Activated CD4-positive, alpha-beta T cell treated with anti-CD3 and anti-CD28 coated beads, Interleukin-2, amount 10 ng/mL, durations not matched to agents 7 days and 5 days (primary cell): ENCODE measurements at regions not wholly inside any gene's neighbourhood (a gene's known extent, or its start where the extent isn't known, plus 50 kb on each side); places are given as distances from the start of the nearest gene placed in this dataset.
"Not testable (repeated sequence)": the region's sequence is repeated elsewhere in the genome, so short reads cannot be mapped to it uniquely, and the experiment has no call there.

ENCODE experiments used
- CTCF ChIA-PET: fragments of 350-600 bp; sonication (Branson Sonifier 250); formaldehyde crosslinking; loops from one replicate; lab custom pipeline; 2021; ENCODE audit warnings: antibody characterized with exemption; lab: Charles Lee
- POLR2A ChIA-PET: fragments of 350-600 bp; sonication (Branson Sonifier 250); formaldehyde crosslinking; loops from one replicate; lab custom pipeline; 2021; ENCODE audit warnings: antibody characterized with exemption; lab: Charles Lee
- DNase-seq: peaks from one replicate; pipeline ENCODE4 v3.0.0-alpha.2; 2020
- H3K27ac Mint-ChIP-seq: one replicate; pipeline ENCODE4 v1.8.0; 2021; ENCODE audit warnings: mild to moderate bottlenecking, moderate library complexity, mixed read lengths
- H3K27me3 Mint-ChIP-seq: one replicate; pipeline ENCODE4 v1.8.0; 2021; ENCODE audit warnings: mixed read lengths
- H3K36me3 Mint-ChIP-seq: one replicate; pipeline ENCODE4 v1.8.0; 2021; ENCODE audit warnings: low read depth, mixed read lengths
- H3K4me1 Mint-ChIP-seq: one replicate; pipeline ENCODE4 v1.8.0; 2021; ENCODE audit warnings: mixed read lengths
- H3K4me3 Mint-ChIP-seq: one replicate; pipeline ENCODE4 v1.8.0; 2021; ENCODE audit warnings: mild to moderate bottlenecking, moderate library complexity, mixed read lengths
- H3K9me3 Mint-ChIP-seq: one replicate; pipeline ENCODE4 v1.8.0; 2021; ENCODE audit warnings: mixed read lengths

GRCh38 chr2:220579452-220579851 is 952.0 kb downstream of the SLC4A3 start:
- ChIA-PET POLR2A (no interaction called here), CTCF (no interaction called here)
- H3K4me3 Mint-ChIP-seq: no peak overlapping the region

GRCh38 chr2:220580113-220580512 is 952.7 kb downstream of the SLC4A3 start:
- POLR2A ChIA-PET: no interaction called here
- H3K9me3 Mint-ChIP-seq: no peaks in the 10 kb centered on the region
- H3K4me1 Mint-ChIP-seq: no peaks in the 10 kb centered on the region
- no peaks in the 10 kb centered on the region for H3K36me3 Mint-ChIP-seq
- H3K27ac Mint-ChIP-seq: no peak overlapping the region
- no peak for DNase-seq
- H3K27me3 Mint-ChIP-seq: no peaks in the 10 kb centered on the region
- CTCF ChIA-PET: no interaction called here
- H3K4me3 Mint-ChIP-seq: no peak overlapping the region

More at GRCh38 chr2:220579452-220579851, 952.0 kb downstream of the SLC4A3 start:
- Mint-ChIP-seq H3K27me3 (no peaks in the 10 kb centered on the region), H3K27ac (no peak overlapping the region), H3K9me3 (no peaks in the 10 kb centered on the region), H3K4me1 (no peaks in the 10 kb centered on the region), H3K36me3 (no peaks in the 10 kb centered on the region)
- DNase-seq: no peak

- no peaks in the 10 kb centered on the region for H3K9me3 Mint-ChIP-seq
- H3K27me3 Mint-ChIP-seq: no peaks in the 10 kb centered on the region
- H3K36me3 Mint-ChIP-seq: no peaks in the 10 kb centered on the region
- DNase-seq: no peak
- no peak overlapping the region for H3K27ac Mint-ChIP-seq
- no peaks in the 10 kb centered on the region for H3K4me1 Mint-ChIP-seq
- CTCF ChIA-PET: no interaction called here
- POLR2A ChIA-PET: no interaction called here
- no peak overlapping the region for H3K4me3 Mint-ChIP-seq
These were observed 956.3 kb downstream of the SLC4A3 start for GRCh38 chr2:220583725-220584124.

DNA sequence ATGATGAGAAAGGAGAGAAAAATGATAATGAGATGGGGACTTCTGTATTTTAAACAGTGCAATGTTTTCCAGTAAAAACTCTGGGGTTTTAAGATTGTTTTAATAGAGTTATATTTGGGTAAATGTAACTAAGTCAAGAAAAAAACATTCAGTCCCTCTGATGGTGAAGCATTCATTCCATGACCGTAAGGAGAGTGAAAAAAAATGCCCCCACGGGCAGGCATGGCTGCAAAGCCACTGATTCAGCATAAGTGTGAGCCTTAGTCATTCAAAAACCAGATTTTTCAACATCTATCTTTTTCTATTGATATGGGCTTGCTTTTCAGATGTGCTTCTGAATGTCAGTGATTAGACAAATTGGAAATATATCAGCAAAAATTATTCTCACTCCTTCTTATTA is 957.8 kb downstream of the SLC4A3 start:
- H3K36me3 Mint-ChIP-seq: no peaks in the 10 kb centered on the region
- no peak overlapping the region for H3K4me3 Mint-ChIP-seq
- ChIA-PET CTCF (no interaction called here), POLR2A (no interaction called here)
- DNase-seq: no peak
- H3K9me3 Mint-ChIP-seq: no peaks in the 10 kb centered on the region
- H3K27ac Mint-ChIP-seq: no peak overlapping the region
- H3K4me1 Mint-ChIP-seq: no peaks in the 10 kb centered on the region
- H3K27me3 Mint-ChIP-seq: no peaks in the 10 kb centered on the region

DNA sequence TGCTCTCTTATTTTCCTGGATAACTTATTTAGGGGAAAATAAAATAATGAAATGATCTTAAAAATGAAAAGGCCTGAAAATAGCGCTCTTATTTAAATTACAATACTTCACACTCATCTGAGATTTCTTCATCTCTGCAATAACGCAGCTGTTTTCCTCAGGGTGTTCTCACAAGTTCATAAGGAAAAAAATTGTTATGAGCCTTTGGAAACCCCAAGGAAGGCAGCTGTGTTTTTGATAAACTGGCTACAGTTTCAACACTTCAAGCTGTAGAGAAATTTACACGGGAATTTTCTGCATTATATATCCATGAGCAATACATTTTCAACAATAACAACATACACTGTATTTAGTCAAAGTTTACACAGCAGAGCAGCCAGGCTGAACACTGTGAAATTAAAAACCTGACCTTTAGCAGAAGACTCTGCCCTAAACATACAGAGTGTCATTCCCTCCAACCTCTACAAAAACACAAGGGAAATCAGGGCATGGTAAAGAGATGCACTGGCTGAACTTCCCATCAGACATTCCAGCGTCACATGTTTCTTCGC is 959.6 kb downstream of the SLC4A3 start:
- CTCF ChIA-PET: no interaction called here
- H3K36me3 Mint-ChIP-seq: no peaks in the 10 kb centered on the region
- no peaks in the 10 kb centered on the region for H3K4me1 Mint-ChIP-seq

GRCh38 chr2:220588148-220588547 is 960.7 kb downstream of the SLC4A3 start:
- H3K27me3 Mint-ChIP-seq: no peaks in the 10 kb centered on the region
- H3K36me3 Mint-ChIP-seq: no peaks in the 10 kb centered on the region
- POLR2A ChIA-PET: no interaction called here
- H3K4me3 Mint-ChIP-seq: no peak overlapping the region
- CTCF ChIA-PET: no interaction called here
- no peak overlapping the region for H3K27ac Mint-ChIP-seq
- DNase-seq: no peak
- no peaks in the 10 kb centered on the region for H3K9me3 Mint-ChIP-seq
- no peaks in the 10 kb centered on the region for H3K4me1 Mint-ChIP-seq

More for the DNA sequence above, 959.6 kb downstream of the SLC4A3 start:
- H3K27me3 Mint-ChIP-seq: no peaks in the 10 kb centered on the region
- no peak overlapping the region for H3K27ac Mint-ChIP-seq
- no peaks in the 10 kb centered on the region for H3K9me3 Mint-ChIP-seq
- DNase-seq: no peak
- POLR2A ChIA-PET: no interaction called here
- no peak overlapping the region for H3K4me3 Mint-ChIP-seq

- POLR2A ChIA-PET: no interaction called here
- CTCF ChIA-PET: no interaction called here
- no peaks in the 10 kb centered on the region for H3K36me3 Mint-ChIP-seq
- no peak overlapping the region for H3K27ac Mint-ChIP-seq
- no peak for DNase-seq
- no peaks in the 10 kb centered on the region for H3K27me3 Mint-ChIP-seq
- H3K9me3 Mint-ChIP-seq: no peaks in the 10 kb centered on the region
- H3K4me1 Mint-ChIP-seq: no peaks in the 10 kb centered on the region
- no peak overlapping the region for H3K4me3 Mint-ChIP-seq
These were observed 963.0 kb downstream of the SLC4A3 start for GRCh38 chr2:220590476-220590875.

DNA sequence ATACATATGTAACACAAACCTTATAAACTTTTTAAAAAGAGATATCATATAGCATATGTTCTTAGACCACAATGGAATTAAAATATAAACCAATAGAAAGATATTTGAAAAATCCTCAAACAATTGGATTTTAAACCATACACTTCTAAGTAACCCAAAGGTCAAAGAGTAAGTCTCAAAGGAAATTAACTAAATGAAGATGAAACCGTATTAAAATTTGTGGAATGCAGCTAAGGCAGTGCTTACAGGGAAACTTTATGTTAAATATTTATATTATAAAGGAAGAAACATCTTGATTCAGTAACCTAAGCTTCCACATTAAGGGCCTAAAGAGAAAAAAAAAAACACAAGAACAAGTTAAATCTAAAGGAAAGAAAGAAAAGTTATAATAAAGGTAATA is 966.1 kb downstream of the SLC4A3 start:
- POLR2A ChIA-PET: no interaction called here
- Mint-ChIP-seq H3K27me3 (no peaks in the 10 kb centered on the region), H3K4me3 (no peak overlapping the region), H3K27ac (no peak overlapping the region), H3K36me3 (no peaks in the 10 kb centered on the region), H3K4me1 (no peaks in the 10 kb centered on the region), H3K9me3 (no peaks in the 10 kb centered on the region)
- CTCF ChIA-PET: no interaction called here
- DNase-seq: no peak

- Mint-ChIP-seq H3K27me3 (no peaks in the 10 kb centered on the region), H3K4me3 (no peak overlapping the region), H3K27ac (no peak overlapping the region), H3K36me3 (no peaks in the 10 kb centered on the region), H3K9me3 (no peaks in the 10 kb centered on the region), H3K4me1 (no peaks in the 10 kb centered on the region)
- ChIA-PET CTCF (no interaction called here), POLR2A (no interaction called here)
- no peak for DNase-seq
These were observed 970.4 kb downstream of the EPHA4 start for GRCh38 chr2:220601674-220602073.

- POLR2A ChIA-PET, H3K9me3 Mint-ChIP-seq, H3K4me1 Mint-ChIP-seq, DNase-seq, H3K27me3 Mint-ChIP-seq, H3K4me3 Mint-ChIP-seq, H3K27ac Mint-ChIP-seq, H3K36me3 Mint-ChIP-seq, CTCF ChIA-PET: not testable (repeated sequence)
These were observed 959.1 kb downstream of the EPHA4 start for GRCh38 chr2:220613004-220613403.

DNA sequence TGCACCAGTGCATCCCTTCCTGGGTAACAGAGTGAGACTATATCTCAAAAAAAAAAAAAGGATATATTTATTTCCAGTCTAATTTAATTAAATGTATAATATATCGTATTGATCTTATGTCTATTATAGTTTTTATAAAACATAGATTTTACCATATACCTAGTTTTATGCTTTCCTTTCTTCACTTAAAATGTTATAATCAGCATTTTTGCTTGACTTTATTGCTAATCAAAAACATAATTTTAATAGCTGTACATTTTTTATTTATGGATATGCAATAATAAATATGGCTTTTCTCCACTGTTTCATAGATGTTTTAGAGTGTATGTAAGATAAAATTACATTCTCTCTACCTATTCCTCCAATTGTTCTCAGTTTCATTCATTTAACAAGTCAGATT is 958.0 kb downstream of the EPHA4 start:
- H3K27me3 Mint-ChIP-seq: no peaks in the 10 kb centered on the region
- POLR2A ChIA-PET: no interaction called here
- no peaks in the 10 kb centered on the region for H3K9me3 Mint-ChIP-seq
- H3K4me1 Mint-ChIP-seq: no peaks in the 10 kb centered on the region
- CTCF ChIA-PET: no interaction called here
- DNase-seq: no peak
- no peak overlapping the region for H3K4me3 Mint-ChIP-seq
- H3K36me3 Mint-ChIP-seq: no peaks in the 10 kb centered on the region
- no peak overlapping the region for H3K27ac Mint-ChIP-seq

- no peak overlapping the region for H3K4me3 Mint-ChIP-seq
- ChIA-PET POLR2A (no interaction called here), CTCF (no interaction called here)
These were observed 952.4 kb downstream of the EPHA4 start for GRCh38 chr2:220619525-220620220.

GRCh38 chr2:220626603-220627002 is 945.5 kb downstream of the EPHA4 start:
- no peak overlapping the region for H3K4me3 Mint-ChIP-seq
- DNase-seq: no peak
- no peaks in the 10 kb centered on the region for H3K4me1 Mint-ChIP-seq
- H3K9me3 Mint-ChIP-seq: no peaks in the 10 kb centered on the region
- no peak overlapping the region for H3K27ac Mint-ChIP-seq
- H3K36me3 Mint-ChIP-seq: no peaks in the 10 kb centered on the region
- CTCF ChIA-PET: no interaction called here
- POLR2A ChIA-PET: no interaction called here
- H3K27me3 Mint-ChIP-seq: no peaks in the 10 kb centered on the region

More at GRCh38 chr2:220619525-220620220, 952.4 kb downstream of the EPHA4 start:
- Mint-ChIP-seq H3K27ac (no peak overlapping the region), H3K9me3 (no peaks in the 10 kb centered on the region), H3K36me3 (no peaks in the 10 kb centered on the region), H3K4me1 (no peaks in the 10 kb centered on the region), H3K27me3 (no peaks in the 10 kb centered on the region)
- DNase-seq: no peak

DNA sequence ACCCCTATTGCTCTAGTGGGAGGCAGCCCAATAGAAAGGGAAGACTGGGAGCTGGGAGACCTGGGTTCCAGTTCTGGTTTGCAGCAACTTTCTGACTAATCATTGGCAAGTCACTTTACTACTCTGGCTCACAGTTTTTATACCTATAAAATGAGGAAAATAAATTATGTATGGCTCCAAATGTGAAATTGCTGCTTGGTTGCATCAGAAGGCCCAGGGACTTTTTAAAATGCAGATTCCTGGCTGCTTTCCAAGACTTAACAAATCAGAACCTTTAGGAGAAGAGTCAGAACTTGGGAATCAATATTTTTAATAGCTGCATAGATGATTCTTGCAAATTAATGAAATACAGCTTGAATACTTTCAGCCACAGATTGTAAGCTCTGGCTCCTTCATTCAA is 943.9 kb downstream of the EPHA4 start:
- no peak overlapping the region for H3K27ac Mint-ChIP-seq
- ChIA-PET CTCF (no interaction called here), POLR2A (no interaction called here)
- no peaks in the 10 kb centered on the region for H3K4me1 Mint-ChIP-seq
- DNase-seq: no peak
- no peaks in the 10 kb centered on the region for H3K27me3 Mint-ChIP-seq
- H3K9me3 Mint-ChIP-seq: no peaks in the 10 kb centered on the region
- no peak overlapping the region for H3K4me3 Mint-ChIP-seq
- H3K36me3 Mint-ChIP-seq: no peaks in the 10 kb centered on the region
